NCI-H1105 treated with DMSO at 0.1 percent for 48 hours (cell line): ENCODE measurements at regions not wholly inside any gene's neighbourhood (a gene's known extent, or its start where the extent isn't known, plus 50 kb on each side); places are given as distances from the start of the nearest gene placed in this dataset.
"Not testable (repeated sequence)": the region's sequence is repeated elsewhere in the genome, so short reads cannot be mapped to it uniquely, and the experiment has no call there.

Experiments
- DNase-seq: peaks from one replicate; lab custom pipeline; 2025; lab: John Stamatoyannopoulos, UW

DNA sequence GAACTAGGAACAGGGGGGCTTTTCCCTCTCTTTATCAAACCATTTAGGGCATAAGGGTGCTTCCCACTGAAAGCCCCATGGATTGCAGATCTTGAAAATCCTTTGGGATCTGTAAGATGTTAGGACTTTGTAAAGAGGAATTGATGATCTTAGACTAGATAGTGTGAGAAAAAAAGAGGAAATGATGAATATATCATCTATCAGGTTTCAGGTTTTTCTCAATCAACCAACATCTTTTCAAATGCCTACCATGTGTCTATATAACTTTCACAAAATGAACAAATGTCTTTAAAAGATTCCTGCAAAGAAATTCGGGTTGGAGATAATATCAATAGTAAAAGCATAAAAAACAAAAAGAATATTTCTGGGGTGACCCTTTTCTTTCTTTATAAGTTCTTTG is 50.1 kb downstream of the KCNC4 start:
- DNase-seq: no peak

DNA sequence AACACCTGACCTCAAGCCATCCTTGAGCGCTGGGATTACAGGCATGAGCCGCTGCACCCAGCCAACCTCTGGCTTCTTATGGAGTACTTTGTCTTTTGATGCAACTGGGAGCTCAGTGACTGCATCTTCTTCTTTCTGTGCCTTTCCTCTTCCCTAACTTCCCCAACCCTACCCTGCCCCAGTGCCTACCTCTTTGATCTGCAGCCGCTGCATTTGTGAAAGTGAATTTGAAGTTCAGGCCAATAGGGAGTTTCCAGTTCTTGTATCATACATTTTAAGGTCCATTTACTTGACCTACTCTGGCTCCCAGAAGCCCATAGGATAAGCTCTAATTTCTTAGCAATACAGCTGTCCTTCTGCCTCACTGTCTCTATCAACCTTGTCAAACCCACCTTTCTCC is 52.2 kb downstream of the KCNC4 start:
- DNase-seq: no peak

DNA sequence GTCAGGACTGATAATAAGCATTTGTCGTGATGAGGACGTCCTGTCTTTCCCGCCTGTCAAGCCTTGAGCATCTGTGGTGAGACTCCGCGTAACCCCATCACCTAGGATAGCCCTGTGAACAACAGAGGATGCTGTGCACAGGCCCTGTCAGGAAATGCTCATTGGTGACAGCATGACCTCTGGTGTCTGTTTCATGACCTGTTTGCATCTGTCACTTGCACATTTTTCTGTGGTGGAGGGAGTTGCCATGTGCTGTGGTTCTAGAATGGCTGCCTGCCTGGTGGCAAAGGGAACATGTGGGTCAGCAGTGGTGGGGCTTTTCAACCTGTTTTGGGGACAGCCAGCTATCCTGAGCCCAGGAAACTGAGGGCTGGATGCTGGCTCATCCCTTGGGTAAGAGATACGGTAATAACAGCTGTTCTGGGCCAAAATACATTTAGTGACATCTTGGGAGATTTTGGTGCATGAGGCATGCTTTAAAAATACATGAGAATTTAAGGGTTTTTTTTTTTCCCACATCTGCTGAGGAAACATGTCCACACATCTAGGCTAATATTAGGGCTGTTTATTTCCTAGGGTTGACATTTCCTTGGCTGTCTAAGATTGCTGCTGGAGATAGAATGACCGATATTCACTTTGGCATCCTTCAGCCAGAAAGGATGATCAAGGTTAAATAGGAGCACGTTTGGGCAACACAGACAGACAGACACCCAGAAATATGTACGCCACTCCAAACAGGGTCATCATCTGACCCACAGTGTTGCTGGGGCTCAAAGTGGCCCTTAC is 52.9 kb downstream of the KCNC4 start:
- DNase-seq: no peak

DNA sequence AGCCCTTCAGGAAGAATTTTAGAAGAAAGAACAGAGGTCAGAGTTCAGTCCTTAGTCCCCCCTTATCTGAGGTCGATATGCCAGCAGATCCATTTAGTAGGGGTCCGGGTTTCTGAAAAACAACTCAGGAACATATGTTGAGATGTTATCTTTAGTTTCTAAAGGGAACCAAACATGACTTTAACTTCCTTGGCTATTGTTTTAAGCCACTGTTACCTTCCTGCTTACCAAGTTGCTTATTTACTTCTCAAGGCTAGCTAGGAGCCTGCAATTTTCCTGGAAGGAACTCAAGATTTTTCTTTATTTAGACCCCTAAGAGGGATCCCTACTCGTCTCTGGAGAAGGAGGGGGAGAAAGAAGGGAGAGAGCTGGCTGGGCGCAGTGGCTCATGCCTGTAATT is 54.3 kb downstream of the KCNC4 start:
- DNase-seq: no peak

DNA sequence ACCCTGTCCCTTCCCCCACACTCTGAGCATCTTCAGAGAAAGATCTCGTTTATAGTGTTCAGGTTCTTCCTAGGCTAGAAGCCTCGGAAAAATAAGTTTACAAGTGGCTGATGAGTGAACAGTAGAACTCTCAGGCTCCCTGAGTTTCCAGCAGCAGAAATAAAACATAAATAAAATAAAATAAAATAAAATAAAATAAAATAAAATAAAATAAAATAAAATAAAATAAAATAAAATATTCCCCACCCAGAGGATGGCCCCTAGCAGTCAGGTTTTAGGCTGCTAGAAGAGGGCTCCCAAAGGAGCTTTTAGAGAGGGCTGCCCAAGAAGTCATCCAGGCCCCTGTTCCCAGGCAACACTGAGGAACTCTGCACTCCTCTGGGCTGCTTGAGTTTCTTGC is 55.1 kb downstream of the KCNC4 start:
- DNase-seq: no peak

DNA sequence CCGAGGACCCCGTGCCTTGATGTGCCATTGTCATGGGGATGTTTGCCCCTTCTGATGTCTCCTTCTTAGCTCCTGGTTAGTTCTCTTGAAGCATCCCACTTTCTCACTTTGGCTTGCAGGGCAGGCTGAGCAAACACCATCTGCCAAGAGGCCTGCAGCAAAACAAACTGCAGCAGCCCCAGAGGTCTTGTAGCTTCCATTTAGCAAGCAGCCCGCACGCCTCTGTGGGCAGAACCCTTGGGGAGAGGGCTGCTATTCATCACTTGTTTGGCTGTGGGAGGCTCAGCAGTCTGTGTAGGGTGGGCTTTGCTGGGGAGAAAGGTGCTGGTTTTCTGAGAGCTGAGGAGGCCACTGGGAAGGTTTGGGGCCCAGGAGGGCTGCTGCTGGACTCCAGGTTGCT is 56.7 kb downstream of the KCNC4 start:
- DNase-seq: no peak

DNA sequence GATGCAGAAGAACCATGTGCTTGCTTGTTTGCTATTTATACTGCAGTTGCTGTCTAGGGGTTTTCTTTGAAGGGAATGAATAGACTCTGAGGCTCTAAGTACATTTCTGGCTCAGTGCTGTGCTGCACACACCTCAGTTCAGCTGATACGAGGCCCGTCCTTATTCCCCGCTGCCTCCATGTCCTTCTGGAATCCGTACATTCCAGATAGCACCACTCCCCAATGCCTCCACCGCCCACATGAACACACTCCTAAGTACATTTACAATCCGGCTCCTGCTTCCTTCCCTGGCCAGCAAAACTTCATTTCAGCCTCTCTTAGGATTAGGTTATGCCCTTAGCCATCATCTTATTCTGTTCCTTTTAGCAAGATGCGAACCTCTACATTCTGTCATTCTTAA is 57.1 kb downstream of the KCNC4 start:
- DNase-seq: no peak

DNA sequence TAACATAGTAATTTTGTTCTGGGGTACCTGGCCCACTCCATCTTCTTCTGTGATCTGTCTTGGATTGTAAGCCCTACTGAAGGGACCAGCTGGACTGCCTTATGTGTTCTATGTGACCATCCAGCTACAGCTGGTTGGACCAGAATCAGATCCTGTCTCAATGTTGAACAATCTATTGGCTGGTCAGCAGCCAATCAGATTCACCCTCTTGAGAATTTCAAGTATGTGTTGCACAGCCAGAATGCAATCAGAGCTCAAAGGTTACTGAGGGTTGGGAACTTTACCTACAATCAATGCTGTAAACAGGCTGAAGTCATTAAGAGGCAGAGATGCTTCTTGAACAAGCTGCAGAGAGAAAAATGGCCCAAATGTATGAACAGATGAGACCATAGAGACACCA is 61.9 kb downstream of the KCNC4 start:
- DNase-seq: no peak

DNA sequence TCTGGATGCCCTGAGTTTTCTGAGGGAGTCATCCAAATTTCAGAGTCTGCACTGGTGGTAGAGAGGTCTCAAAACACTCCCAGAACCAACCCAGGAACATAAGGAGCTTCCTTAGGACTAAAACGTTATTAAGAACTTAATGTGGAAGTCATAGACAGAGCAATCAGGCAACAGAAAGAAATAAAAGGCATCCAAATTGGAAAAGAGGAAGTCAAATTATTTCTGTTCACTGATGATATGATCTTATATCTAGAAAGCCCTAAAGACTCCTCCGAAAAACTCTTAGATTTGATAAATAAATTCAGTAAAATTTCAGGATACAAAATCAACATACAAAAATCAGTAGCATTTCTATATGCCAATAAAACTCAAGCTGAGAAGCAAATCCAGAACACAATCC is 63.7 kb downstream of the KCNC4 start:
- DNase-seq: not testable (repeated sequence)

DNA sequence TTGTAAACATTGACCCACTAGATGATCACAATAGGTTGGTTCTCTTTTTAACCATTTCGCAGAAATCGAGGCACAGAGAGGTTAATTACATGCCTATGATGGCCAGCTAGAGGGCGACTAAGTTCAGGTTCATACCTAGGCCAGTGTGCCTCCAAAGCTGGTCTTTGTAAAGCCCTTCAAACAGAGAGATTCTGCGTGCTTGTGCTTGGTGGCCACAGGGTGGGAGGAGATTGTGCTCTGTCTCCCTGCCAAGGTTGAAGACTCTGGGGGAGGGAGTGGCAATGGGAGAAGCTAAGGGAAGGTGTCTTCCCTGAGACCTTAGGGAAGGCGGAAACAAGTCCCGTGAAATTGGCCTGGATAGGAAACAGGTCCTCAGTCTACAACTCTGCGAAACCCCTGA is 59.1 kb upstream of the RBM15 start:
- DNase-seq: no peak

DNA sequence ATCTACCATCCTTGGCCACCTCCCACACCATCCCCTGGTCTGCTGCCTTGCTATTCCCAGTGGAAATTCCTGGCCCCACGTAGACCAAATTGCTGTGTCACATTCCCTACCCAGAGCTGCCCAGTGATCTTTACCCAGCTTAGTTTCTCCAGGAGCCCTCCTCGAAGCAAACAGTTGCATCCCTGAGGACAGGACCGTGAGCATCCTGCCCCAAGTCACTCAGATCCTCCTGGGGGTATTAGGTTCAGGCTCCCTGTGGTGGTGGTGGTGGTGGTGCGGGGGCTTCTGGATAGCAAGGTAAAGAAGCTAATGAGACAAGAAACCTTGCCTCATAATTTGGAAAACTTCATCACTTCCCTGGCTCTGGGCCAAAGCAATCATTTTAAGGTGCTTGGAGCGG is 58.4 kb upstream of the RBM15 start:
- no peak for DNase-seq

DNA sequence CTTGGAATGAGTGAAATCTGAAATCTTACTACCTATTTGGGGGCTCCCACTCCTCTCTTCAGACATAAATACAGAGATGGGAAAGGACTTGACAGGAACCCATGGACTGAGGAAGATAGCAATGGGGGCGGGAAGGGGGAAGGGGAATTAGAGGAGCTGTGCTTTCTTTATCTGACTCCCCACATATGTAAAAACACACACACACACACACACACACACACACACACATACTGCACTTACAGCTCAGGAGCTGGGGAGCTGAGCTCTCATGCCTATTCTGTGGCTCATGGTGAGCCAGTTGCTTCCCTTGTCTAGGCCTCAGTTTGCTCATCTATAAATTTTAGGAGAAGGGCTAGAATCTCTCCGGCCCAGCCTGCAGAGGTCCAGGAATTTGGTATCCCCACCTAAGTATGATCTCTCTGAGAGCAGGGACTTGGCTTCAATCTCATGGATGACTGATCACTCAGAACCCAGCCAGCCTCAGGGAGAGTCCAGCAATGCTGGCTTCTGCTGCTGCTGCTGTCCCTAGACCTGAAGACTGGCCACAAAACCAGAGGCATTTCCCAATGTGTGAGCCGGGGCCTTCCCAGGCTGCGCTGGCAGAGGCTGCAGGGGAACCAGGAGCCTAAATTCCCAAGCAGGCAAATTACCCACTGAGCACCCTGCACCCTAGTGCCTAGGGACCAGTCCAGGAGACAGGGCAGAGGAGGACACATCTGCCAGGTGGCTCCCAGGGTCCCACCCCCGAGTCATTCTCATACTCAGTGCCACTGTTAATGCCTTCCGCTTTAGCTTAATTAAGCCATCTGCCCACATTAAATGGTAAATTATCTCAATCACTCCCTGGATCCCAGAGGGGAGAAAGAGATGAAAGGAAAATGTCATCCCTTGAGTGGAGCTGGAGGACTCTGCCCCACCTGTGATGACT is 57.5 kb upstream of the RBM15 start:
- peak; percentile 94 for DNase-seq

DNA sequence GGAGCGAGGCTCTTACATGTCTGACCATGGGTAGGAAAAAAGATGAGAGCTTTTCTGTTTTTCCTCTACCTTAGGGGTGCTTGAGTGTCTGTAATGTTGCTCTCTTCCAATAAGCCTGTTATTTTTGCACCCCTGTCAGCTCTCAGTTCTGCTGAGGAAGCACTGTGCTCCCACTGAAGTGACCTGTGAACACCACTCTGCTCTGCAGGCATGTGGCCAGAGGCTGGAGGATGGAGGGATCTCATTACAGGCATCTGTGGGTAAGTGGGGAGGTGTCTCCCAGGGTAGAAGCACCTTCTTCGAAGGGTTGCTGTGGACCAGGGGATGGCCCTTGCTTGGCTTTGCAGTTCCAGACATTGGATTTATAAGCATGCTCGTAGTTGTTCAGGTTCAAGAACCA is 56.8 kb upstream of the RBM15 start:
- no peak for DNase-seq

DNA sequence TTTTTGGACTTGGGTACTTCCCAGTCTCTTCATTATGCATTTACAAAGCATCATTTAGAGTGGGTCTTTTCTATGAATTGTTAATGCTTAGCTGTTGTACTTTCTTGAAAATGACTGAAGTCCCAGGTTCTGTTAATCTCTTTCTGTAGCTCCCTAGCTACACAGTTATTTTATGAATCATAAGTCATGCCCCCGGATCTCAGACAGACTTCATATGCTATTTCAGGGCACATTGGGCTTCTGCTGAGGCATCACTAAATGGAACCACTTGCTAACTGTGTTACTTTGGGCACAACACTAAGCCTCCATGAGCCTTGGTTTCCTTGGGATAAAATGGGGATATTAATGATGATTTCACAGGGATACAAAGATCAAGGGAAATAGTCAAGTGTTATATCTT is 55.5 kb upstream of the RBM15 start:
- no peak for DNase-seq

DNA sequence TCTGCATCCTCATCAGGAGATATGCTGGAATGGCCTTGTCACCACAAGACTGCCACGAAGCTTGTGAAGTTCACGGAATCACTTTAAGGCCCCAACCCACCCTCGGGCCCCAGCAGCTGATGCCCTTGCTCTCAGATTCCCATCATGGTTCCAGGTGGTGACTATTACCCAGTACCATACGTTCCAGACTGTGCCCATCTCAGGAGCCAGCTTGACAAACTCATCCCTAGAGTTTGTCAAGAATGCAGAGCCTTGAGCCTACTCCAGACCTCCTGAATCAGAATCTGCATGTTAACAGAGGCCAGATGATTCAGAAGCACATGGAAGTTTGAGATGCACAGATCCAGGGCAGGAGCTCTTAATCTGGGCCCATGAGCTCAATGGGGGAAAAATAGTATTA is 53.9 kb upstream of the RBM15 start:
- DNase-seq: no peak

DNA sequence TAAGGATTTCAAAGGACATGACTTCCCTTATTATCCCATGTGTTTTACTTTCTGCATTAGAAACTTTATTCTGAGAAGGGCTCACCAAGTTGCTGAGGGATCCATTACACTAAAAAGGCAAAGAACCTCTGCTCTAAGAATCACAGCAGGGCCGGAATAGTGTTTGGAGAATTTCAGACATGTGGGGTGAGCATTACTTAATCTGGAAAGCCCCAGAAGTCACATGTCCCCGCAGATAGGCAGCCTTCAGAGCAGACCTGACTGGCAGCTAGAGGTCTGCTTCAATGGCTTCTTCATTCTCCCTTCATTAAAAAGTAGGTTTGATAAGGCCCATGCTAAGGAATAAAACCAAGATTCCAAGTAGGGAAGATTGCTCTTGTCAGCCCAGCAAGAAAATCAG is 52.6 kb upstream of the RBM15 start:
- DNase-seq: no peak

DNA sequence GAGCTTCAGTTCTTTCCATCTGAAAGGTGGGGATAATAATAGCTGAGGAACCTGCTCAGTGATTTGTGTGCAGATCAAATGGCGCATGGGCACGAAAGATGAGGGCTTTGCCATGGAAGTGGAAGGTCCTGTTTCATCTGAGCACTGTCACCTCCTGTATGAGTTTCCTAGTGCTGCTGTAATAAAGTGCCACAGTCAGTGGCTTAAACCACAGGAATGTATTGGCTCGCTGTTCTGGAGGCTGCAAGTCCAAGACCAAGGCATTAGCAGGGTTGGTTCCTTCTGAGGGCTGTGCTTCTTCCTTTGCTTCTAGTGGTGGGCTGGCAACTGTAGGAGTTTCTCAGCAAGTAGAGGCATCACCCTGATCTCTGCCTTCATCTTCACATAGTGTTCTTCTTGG is 51.1 kb upstream of the RBM15 start:
- DNase-seq: no peak
